ENCODE measurements at regions not wholly inside any gene's neighbourhood (a gene's known extent, or its start where the extent isn't known, plus 50 kb on each side); places are given as distances from the start of the nearest gene placed in this dataset.

DNA sequence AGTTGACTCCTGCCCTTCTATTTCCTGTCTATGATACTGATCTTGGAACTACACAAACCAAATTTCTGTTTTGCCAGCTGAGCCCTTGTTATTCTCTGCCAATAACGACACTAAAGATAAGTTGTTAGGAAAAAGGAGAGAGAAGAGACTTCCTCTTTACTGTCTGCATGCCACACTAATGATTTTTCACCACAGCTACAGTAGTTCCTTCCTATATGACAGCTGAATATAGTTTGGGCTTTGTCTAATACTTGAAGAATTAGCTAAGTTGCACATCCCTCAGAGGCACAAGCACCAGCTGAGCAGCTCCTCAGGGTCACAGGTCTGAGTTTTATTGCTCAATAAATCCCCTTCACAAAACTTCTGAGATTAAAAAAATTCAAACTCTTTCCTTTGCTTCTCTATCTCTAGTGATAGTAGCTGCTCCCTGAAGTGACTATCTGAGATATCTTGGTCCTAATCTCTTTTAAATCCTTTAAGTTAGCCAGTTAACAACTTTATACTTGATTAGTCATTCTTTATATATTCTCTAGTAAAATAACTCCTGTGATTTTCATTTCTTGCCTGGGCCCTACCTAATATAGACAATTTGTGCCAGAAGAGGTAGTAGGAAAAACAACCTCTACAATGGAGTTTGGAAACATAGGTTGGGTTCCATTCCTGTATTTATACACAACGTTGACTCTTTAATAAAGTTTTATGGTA is 253.0 kb upstream of the CNTNAP5 start:
- TF ChIP-seq ZNF274 (IDR thresholded peaks at IDR 0.05; ENCODE audit: low read depth, low read length) (no peak), SUZ12 (IDR thresholded peaks at IDR 0.05; ENCODE audit: extremely low read depth, insufficient read depth, insufficient read length) (no peak), YY1 (IDR thresholded peaks at IDR 0.05; ENCODE audit: insufficient read depth, insufficient read length) (no peak)
